Neuronal stem cell (in vitro differentiated cells): ENCODE measurements at regions not wholly inside any gene's neighbourhood (a gene's known extent, or its start where the extent isn't known, plus 50 kb on each side); places are given as distances from the start of the nearest gene placed in this dataset.
A peak's percentile ranks its signal among the peaks of the same experiment; 100 is the strongest.

Experiments
- DNase-seq: peaks from one replicate; pipeline ENCODE4 v3.0.0-alpha.2; 2013; ENCODE audit warnings: low spot score
- H2AFZ ChIP-seq: one replicate; pipeline ENCODE4 v1.6.1; 2013; ENCODE audit warnings: mild to moderate bottlenecking, low read length, inconsistent platforms
- H2AK5ac ChIP-seq: 2 replicates; pipeline ENCODE4 v1.6.1; 2013; ENCODE audit warnings: low read depth, mild to moderate bottlenecking, inconsistent platforms, low read length, moderate library complexity, mixed read lengths
- H2BK120ac ChIP-seq: 2 replicates; pipeline ENCODE4 v1.6.1; 2013; ENCODE audit warnings: low read depth, mild to moderate bottlenecking, inconsistent platforms, low read length, moderate library complexity, mixed read lengths
- H2BK12ac ChIP-seq: one replicate; pipeline ENCODE4 v1.6.1; 2013; ENCODE audit warnings: low read length, inconsistent platforms
- H2BK15ac ChIP-seq: 2 replicates; pipeline ENCODE4 v1.6.1; 2013; ENCODE audit warnings: mild to moderate bottlenecking, low read length, inconsistent platforms, mixed read lengths
- H2BK5ac ChIP-seq: one replicate; pipeline ENCODE4 v1.6.1; 2013; ENCODE audit warnings: inconsistent platforms, mild to moderate bottlenecking, low read length, moderate library complexity
- H3K14ac ChIP-seq: one replicate; pipeline ENCODE4 v1.6.1; 2013; ENCODE audit warnings: low read length, inconsistent platforms
- H3K18ac ChIP-seq: 2 replicates; pipeline ENCODE4 v1.6.1; 2013; ENCODE audit warnings: low read length, inconsistent platforms
- H3K23ac ChIP-seq: 2 replicates; pipeline ENCODE4 v1.6.1; 2013; ENCODE audit warnings: low read depth, mild to moderate bottlenecking, mixed read lengths, low read length, inconsistent platforms; ENCODE audit not compliant: poor library complexity
- H3K27ac ChIP-seq: replicated peaks from 3 replicates; pipeline ENCODE4 v1.5.1; 2013; ENCODE audit warnings: low read length, inconsistent platforms
- H3K27me3 ChIP-seq, 3 experiments: 2 replicates each; pipeline ENCODE4 v1.6.1; 2013; ENCODE audit warnings: low read length in 3 of 3, mild to moderate bottlenecking in 2 of 3, inconsistent platforms in 1 of 3, low read depth in 1 of 3, mixed read lengths in 1 of 3, moderate library complexity in 1 of 3; ENCODE audit not compliant: control insufficient read depth in 3 of 3, insufficient read depth in 3 of 3
- H3K36me3 ChIP-seq, 2 donors: replicated peaks in 1 of 2; 2 replicates each; pipeline ENCODE4 v1.6.1; 2013; ENCODE audit warnings: low read length in 2 of 2; ENCODE audit not compliant: control insufficient read depth in 2 of 2, insufficient read depth in 2 of 2
- H3K4ac ChIP-seq: 2 replicates; pipeline ENCODE4 v1.6.1; 2013; ENCODE audit warnings: inconsistent platforms, mild to moderate bottlenecking, low read length, moderate library complexity
- H3K4me1 ChIP-seq, 2 donors: 1 replicate in 1 of 2; 2 replicates in 1 of 2; pipeline ENCODE4 v1.6.1; 2013; ENCODE audit warnings: low read length in 2 of 2, low read depth in 1 of 2; ENCODE audit not compliant: control insufficient read depth in 2 of 2, insufficient read depth in 1 of 2
- H3K4me2 ChIP-seq: one replicate; pipeline ENCODE4 v1.6.1; 2013; ENCODE audit warnings: mild to moderate bottlenecking, low read length, inconsistent platforms; ENCODE audit not compliant: insufficient read depth, poor library complexity, severe bottlenecking
- H3K4me3 ChIP-seq, 2 donors: 2 replicates each; pipeline ENCODE4 v1.5.1; 2013; ENCODE audit warnings: low read length in 2 of 2, mild to moderate bottlenecking in 2 of 2, inconsistent platforms in 1 of 2, moderate library complexity in 1 of 2
- H3K79me1 ChIP-seq: one replicate; pipeline ENCODE4 v1.6.1; 2013; ENCODE audit warnings: low read depth, mild to moderate bottlenecking, inconsistent platforms, low read length, moderate library complexity
- H3K9ac ChIP-seq: one replicate; pipeline ENCODE4 v1.6.1; 2013; ENCODE audit warnings: mild to moderate bottlenecking, low read depth, low read length, inconsistent platforms; ENCODE audit not compliant: poor library complexity
- H3K9me3 ChIP-seq, 2 donors: replicated peaks in 1 of 2; 2 replicates each; pipeline versions ENCODE3 to v1.6.1; 2013; ENCODE audit warnings: low read length in 2 of 2, mild to moderate bottlenecking in 2 of 2, inconsistent platforms in 1 of 2, low read depth in 1 of 2, mixed read lengths in 1 of 2, moderate library complexity in 1 of 2; ENCODE audit not compliant: control insufficient read depth in 2 of 2, insufficient read depth in 1 of 2
- H4K8ac ChIP-seq: one replicate; pipeline ENCODE4 v1.6.1; 2013; ENCODE audit warnings: low read depth, mild to moderate bottlenecking, inconsistent platforms, low read length, moderate library complexity
- H4K91ac ChIP-seq: one replicate; pipeline ENCODE4 v1.6.1; 2013; ENCODE audit warnings: low read length, low read depth, mild to moderate bottlenecking, inconsistent platforms; ENCODE audit not compliant: poor library complexity
- WGBS, 2 donors: extraction: QIAGEN DNeasy Blood & Tissue Kit; methylation state at CpG; one replicate each; pipeline ENCODE4 v1.1.7; 2013; ENCODE audit warnings: missing lambda C conversion rate in 2 of 2, mixed read lengths in 1 of 2; ENCODE audit not compliant: insufficient read length in 2 of 2, insufficient replicate concordance in 1 of 2; ENCODE audit errors: extremely low coverage in 2 of 2; 5-methylcytosine and 5-hydroxymethylcytosine counted together

GRCh38 chr2:150169237-150169629, 318.2 kb downstream of the RND3 start:
- no peak for DNase-seq
- Histone ChIP-seq H3K23ac (no peak overlapping the region), H4K91ac (no peak overlapping the region), H3K4me2 (no peak overlapping the region), H3K9me3 (no peaks in the 10 kb centered on the region), H3K4me3 (no peak overlapping the region), H2BK120ac (no peak overlapping the region), H4K8ac (no peak overlapping the region), H2BK12ac (no peak overlapping the region), H3K79me1 (no peaks in the 10 kb centered on the region), H2BK15ac (no peak overlapping the region), H3K4ac (no peak overlapping the region), H2AFZ (peak overlapping the region; percentile 51), H3K14ac (no peak overlapping the region), H3K36me3 (no peaks in the 10 kb centered on the region), H3K27ac (no peak overlapping the region), H3K27me3 (no peaks in the 10 kb centered on the region), H3K18ac (no peak overlapping the region), H2AK5ac (no peak overlapping the region), H3K4me1 (peaks cover 3 to 4% of the 10 kb centered on the region in 2 donors), H3K9ac (no peak overlapping the region), H2BK5ac (no peak overlapping the region)

DNA sequence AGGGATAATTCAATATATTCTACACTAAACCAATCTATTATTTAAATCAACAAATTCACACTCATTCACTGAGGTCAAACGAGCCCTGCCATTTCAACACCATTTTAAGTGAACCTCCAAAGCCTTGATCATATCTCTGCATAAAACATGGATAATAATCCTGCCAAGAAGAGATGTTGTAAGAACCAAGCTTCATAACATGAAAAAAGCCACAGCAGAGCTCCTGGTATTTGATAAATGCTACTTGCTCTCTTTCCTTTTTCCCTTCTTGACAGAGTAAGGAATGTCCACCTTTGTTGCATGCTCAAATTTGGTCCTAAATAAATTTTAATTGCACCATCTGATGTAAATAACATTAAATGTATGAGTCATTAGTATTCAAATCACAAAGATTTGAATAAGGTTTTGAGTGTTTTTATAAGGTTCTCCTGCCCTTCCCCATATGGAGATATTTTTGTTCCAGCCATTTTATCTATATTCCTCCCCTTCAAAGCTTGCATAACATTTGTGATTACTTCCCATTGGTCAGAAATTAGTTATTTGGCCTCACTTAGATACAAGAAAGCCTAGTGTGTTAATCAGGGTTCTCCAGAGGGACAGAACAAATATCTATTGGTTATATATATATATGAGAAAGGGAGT, 318.8 kb downstream of the RND3 start:
- H3K14ac ChIP-seq, result no peak overlapping the region
- no peak overlapping the region for H3K4me2 ChIP-seq
- DNase-seq, result no peak
- no peak overlapping the region for H4K8ac ChIP-seq
- H2BK15ac ChIP-seq, result no peak overlapping the region
- no peak overlapping the region for H2BK120ac ChIP-seq
- H3K9ac ChIP-seq, result no peak overlapping the region
- no peak overlapping the region for H3K4ac ChIP-seq
- H3K9me3 ChIP-seq, result no peaks in the 10 kb centered on the region
- peaks cover 3 to 4% of the 10 kb centered on the region in 2 donors for H3K4me1 ChIP-seq
- no peak overlapping the region for H3K4me3 ChIP-seq
- no peak overlapping the region for H2AFZ ChIP-seq
- no CpG with 5 or more reads among the region's 1 CpG for WGBS, 2 donors
- no peaks in the 10 kb centered on the region for H3K27me3 ChIP-seq
- H3K79me1 ChIP-seq, result no peaks in the 10 kb centered on the region
- no peak overlapping the region for H3K27ac ChIP-seq
- H2AK5ac ChIP-seq, result no peak overlapping the region
- H3K18ac ChIP-seq, result no peak overlapping the region
- H2BK12ac ChIP-seq, result no peak overlapping the region
- no peak overlapping the region for H3K23ac ChIP-seq
- H2BK5ac ChIP-seq, result no peak overlapping the region
- H3K36me3 ChIP-seq, result no peaks in the 10 kb centered on the region
- no peak overlapping the region for H4K91ac ChIP-seq

DNA sequence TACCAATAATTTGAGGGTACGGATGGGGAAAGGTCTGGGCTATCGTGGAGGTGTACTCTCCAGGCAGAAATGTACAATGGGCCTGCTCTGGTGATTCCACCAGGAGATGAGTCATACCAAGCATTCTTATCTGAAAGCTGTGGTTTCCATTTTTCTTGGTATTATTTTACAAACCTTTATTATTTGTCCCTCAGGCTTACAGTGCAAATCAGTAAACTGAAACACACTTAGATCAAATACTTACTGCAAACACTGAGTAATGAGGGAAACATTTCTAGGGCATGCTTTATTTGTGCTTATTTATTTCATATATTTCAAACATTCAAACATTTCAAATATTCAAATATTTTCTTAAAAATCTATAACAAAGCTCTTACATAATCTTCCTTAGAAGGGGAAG, 319.8 kb downstream of the RND3 start:
- H2BK120ac ChIP-seq, result no peak overlapping the region
- no peak overlapping the region for H3K4me2 ChIP-seq
- H3K14ac ChIP-seq, result no peak overlapping the region
- H3K9ac ChIP-seq, result no peak overlapping the region
- no peak overlapping the region for H2AFZ ChIP-seq
- H3K9me3 ChIP-seq, result no peaks in the 10 kb centered on the region
- H4K8ac ChIP-seq, result no peak overlapping the region
- H2BK15ac ChIP-seq, result no peak overlapping the region
- no peak overlapping the region for H3K4ac ChIP-seq
- no peak for DNase-seq
- H3K36me3 ChIP-seq, result no peaks in the 10 kb centered on the region
- no peak overlapping the region for H3K23ac ChIP-seq
- no peak overlapping the region for H3K18ac ChIP-seq
- H3K79me1 ChIP-seq, result no peaks in the 10 kb centered on the region
- no peak overlapping the region for H2BK12ac ChIP-seq
- no CpG with 5 or more reads among the region's 2 CpGs for WGBS, 2 donors
- H2BK5ac ChIP-seq, result no peak overlapping the region
- H3K27me3 ChIP-seq, result no peaks in the 10 kb centered on the region
- H3K27ac ChIP-seq, result no peak overlapping the region
- H2AK5ac ChIP-seq, result no peak overlapping the region
- H3K4me1 ChIP-seq, result peaks cover 3 to 6% of the 10 kb centered on the region in 2 donors
- H4K91ac ChIP-seq, result no peak overlapping the region
- H3K4me3 ChIP-seq, result no peak overlapping the region

DNA sequence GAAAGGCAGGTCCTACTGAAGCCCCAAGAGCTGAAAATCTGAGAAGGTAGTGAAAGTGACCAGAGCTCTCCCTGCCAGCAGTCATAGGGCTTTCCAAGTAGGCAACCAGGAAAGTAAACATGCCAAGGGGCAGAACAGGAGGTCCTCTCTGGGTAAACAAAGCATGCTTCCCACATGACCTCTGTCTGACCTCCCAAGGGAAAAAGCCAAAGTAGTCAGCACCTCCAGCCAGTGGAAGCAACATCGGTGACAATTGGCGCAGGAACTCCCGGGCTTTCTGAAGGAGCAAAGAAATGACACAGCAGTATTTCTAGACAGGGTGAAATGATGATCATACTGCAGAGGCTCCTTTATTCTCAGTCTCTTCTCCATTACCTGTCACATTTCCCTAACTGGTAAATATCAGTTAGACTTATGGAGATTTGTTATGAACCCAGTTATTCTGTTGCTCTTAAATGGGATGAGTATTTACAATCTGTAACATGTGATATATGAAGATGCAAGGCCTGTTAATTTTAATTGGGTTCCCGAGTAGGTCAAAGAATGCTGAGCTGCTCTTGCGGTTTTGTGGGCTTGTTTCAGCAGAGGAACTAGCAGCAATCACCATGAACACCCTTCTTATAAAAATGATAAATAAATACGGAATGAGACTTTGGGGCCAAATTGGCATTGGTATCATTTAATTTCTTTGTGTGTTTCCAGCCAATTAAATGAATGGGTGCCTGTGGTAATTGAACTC, 321.0 kb downstream of the RND3 start:
- Histone ChIP-seq H3K18ac (no peak overlapping the region), H2BK15ac (no peak overlapping the region), H2BK120ac (no peak overlapping the region), H4K8ac (no peak overlapping the region), H3K4ac (no peak overlapping the region), H2AFZ (no peak overlapping the region), H3K9me3 (no peaks in the 10 kb centered on the region), H3K4me2 (no peak overlapping the region), H3K14ac (no peak overlapping the region), H3K23ac (no peak overlapping the region), H4K91ac (no peak overlapping the region), H3K4me1 (peaks cover 3 to 6% of the 10 kb centered on the region in 2 donors), H3K4me3 (no peak overlapping the region), H2BK5ac (no peak overlapping the region), H3K36me3 (no peaks in the 10 kb centered on the region), H3K27ac (no peak overlapping the region), H3K27me3 (no peaks in the 10 kb centered on the region), H2BK12ac (no peak overlapping the region), H2AK5ac (no peak overlapping the region), H3K79me1 (no peaks in the 10 kb centered on the region), H3K9ac (no peak overlapping the region)
- no CpG with 5 or more reads among the region's 6 CpGs for WGBS, 2 donors
- no peak for DNase-seq
